MG63 (cell line): ENCODE measurements at regions not wholly inside any gene's neighbourhood (a gene's known extent, or its start where the extent isn't known, plus 50 kb on each side); places are given as distances from the start of the nearest gene placed in this dataset.

Source experiments
- DNase-seq: peaks from one replicate; pipeline ENCODE4 v3.0.0-alpha.2; 2020
- H3K27me3 ChIP-seq: fragments of 250-450 bp; sonication (Bioruptor Pico); 2 replicates; pipeline ENCODE4 v1.5.1; 2020; ENCODE audit warnings: mild to moderate bottlenecking, moderate library complexity
- H3K36me3 ChIP-seq: fragments of 250-450 bp; sonication (Bioruptor Pico); 2 replicates; pipeline ENCODE4 v1.5.1; 2020; ENCODE audit warnings: mild to moderate bottlenecking, moderate library complexity
- H3K4me3 ChIP-seq: fragments of 250-450 bp; sonication (Bioruptor Pico); 2 replicates; pipeline ENCODE4 v1.5.1; 2020; ENCODE audit warnings: mild to moderate bottlenecking, moderate library complexity
- H3K9me3 ChIP-seq: fragments of 250-450 bp; sonication (Bioruptor Pico); 2 replicates; pipeline ENCODE4 v1.5.1; 2020; ENCODE audit warnings: mild to moderate bottlenecking, moderate library complexity

- Histone ChIP-seq H3K4me3 (no peak overlapping the region), H3K9me3 (no peaks in the 10 kb centered on the region), H3K27me3 (no peaks in the 10 kb centered on the region), H3K36me3 (no peaks in the 10 kb centered on the region)
- DNase-seq = no peak
Measured at GRCh38 chr5:164038128-164038783, 532.8 kb downstream of the MAT2B start.

- H3K27me3 ChIP-seq = no peaks in the 10 kb centered on the region
- no peaks in the 10 kb centered on the region for H3K9me3 ChIP-seq
- no peaks in the 10 kb centered on the region for H3K36me3 ChIP-seq
- DNase-seq = no peak
- H3K4me3 ChIP-seq = no peak overlapping the region
Measured at GRCh38 chr5:164041105-164041504, 535.7 kb downstream of the MAT2B start.

- H3K4me3 ChIP-seq = no peak overlapping the region
- H3K36me3 ChIP-seq = no peaks in the 10 kb centered on the region
- no peak for DNase-seq
- H3K27me3 ChIP-seq = no peaks in the 10 kb centered on the region
- H3K9me3 ChIP-seq = no peaks in the 10 kb centered on the region
Measured at GRCh38 chr5:164048359-164048926, 543.0 kb downstream of the MAT2B start.

- no peak for DNase-seq
Measured at GRCh38 chr5:164051745-164052144, 546.3 kb downstream of the MAT2B start.

GRCh38 chr5:164052536-164053093, 547.2 kb downstream of the MAT2B start:
- Histone ChIP-seq H3K4me3 (no peak overlapping the region), H3K36me3 (0 out of 2 replicates have a peak, but pooled peaks cover 3% of the 10 kb centered on the region), H3K9me3 (no peaks in the 10 kb centered on the region), H3K27me3 (no peaks in the 10 kb centered on the region)
- DNase-seq = peak; percentile 56

More at GRCh38 chr5:164051745-164052144, 546.3 kb downstream of the MAT2B start:
- 0 out of 2 replicates have a peak, but pooled peaks cover 3% of the 10 kb centered on the region for H3K36me3 ChIP-seq
- H3K27me3 ChIP-seq = no peaks in the 10 kb centered on the region
- no peaks in the 10 kb centered on the region for H3K9me3 ChIP-seq
- no peak overlapping the region for H3K4me3 ChIP-seq

- Histone ChIP-seq H3K27me3 (no peaks in the 10 kb centered on the region), H3K36me3 (0 out of 2 replicates have a peak, but pooled peaks cover 3% of the 10 kb centered on the region), H3K9me3 (no peaks in the 10 kb centered on the region), H3K4me3 (no peak overlapping the region)
- DNase-seq = no peak
Measured at GRCh38 chr5:164053123-164053522, 547.7 kb downstream of the MAT2B start.

GRCh38 chr5:164054461-164054860, 549.0 kb downstream of the MAT2B start:
- DNase-seq = no peak
- H3K27me3 ChIP-seq = no peaks in the 10 kb centered on the region

GRCh38 chr5:164057121-164057520, 551.7 kb downstream of the MAT2B start:
- Histone ChIP-seq H3K27me3 (no peaks in the 10 kb centered on the region), H3K9me3 (no peaks in the 10 kb centered on the region), H3K36me3 (0 out of 2 replicates have a peak, but pooled peaks cover 3% of the 10 kb centered on the region), H3K4me3 (no peak overlapping the region)
- DNase-seq = no peak

More at GRCh38 chr5:164054461-164054860, 549.0 kb downstream of the MAT2B start:
- Histone ChIP-seq H3K36me3 (0 out of 2 replicates have a peak, but pooled peaks cover 3% of the 10 kb centered on the region), H3K9me3 (no peaks in the 10 kb centered on the region), H3K4me3 (no peak overlapping the region)

GRCh38 chr5:164058621-164059020, 553.2 kb downstream of the MAT2B start:
- H3K36me3 ChIP-seq = 0 out of 2 replicates have a peak, but pooled peaks cover 3% of the 10 kb centered on the region
- H3K27me3 ChIP-seq = no peaks in the 10 kb centered on the region
- H3K9me3 ChIP-seq = no peaks in the 10 kb centered on the region
- DNase-seq = no peak
- no peak overlapping the region for H3K4me3 ChIP-seq

GRCh38 chr5:164059471-164059870, 554.1 kb downstream of the MAT2B start:
- H3K4me3 ChIP-seq = no peak overlapping the region
- DNase-seq = no peak
- H3K36me3 ChIP-seq = 0 out of 2 replicates have a peak, but pooled peaks cover 2% of the 10 kb centered on the region
- H3K9me3 ChIP-seq = 0 out of 2 replicates have a peak, but pooled peaks cover 4% of the 10 kb centered on the region
- no peaks in the 10 kb centered on the region for H3K27me3 ChIP-seq

GRCh38 chr5:164060786-164061355, 555.5 kb downstream of the MAT2B start:
- Histone ChIP-seq H3K9me3 (peaks cover 4% of the 10 kb centered on the region; the same call in 1 of the 2 replicates), H3K4me3 (no peak overlapping the region), H3K27me3 (no peaks in the 10 kb centered on the region), H3K36me3 (no peaks in the 10 kb centered on the region)
- no peak for DNase-seq

GRCh38 chr5:164062304-164062703, 556.9 kb downstream of the MAT2B start:
- no peak overlapping the region for H3K4me3 ChIP-seq
- DNase-seq = no peak
- no peaks in the 10 kb centered on the region for H3K36me3 ChIP-seq
- no peaks in the 10 kb centered on the region for H3K27me3 ChIP-seq
- H3K9me3 ChIP-seq = peaks cover 4% of the 10 kb centered on the region; the same call in 1 of the 2 replicates

GRCh38 chr5:164065266-164065665, 559.8 kb downstream of the MAT2B start:
- H3K9me3 ChIP-seq = peaks cover 6% of the 10 kb centered on the region
- H3K4me3 ChIP-seq = no peak overlapping the region
- DNase-seq = peak; percentile 23

GRCh38 chr5:164071671-164072070, 566.3 kb downstream of the MAT2B start:
- Histone ChIP-seq H3K9me3 (peaks cover 2% of the 10 kb centered on the region), H3K36me3 (no peaks in the 10 kb centered on the region), H3K27me3 (no peaks in the 10 kb centered on the region), H3K4me3 (no peak overlapping the region)
- DNase-seq = no peak

More at GRCh38 chr5:164065266-164065665, 559.8 kb downstream of the MAT2B start:
- H3K36me3 ChIP-seq = no peaks in the 10 kb centered on the region
- H3K27me3 ChIP-seq = no peaks in the 10 kb centered on the region

GRCh38 chr5:164073081-164073480, 567.7 kb downstream of the MAT2B start:
- Histone ChIP-seq H3K36me3 (no peaks in the 10 kb centered on the region), H3K4me3 (no peak overlapping the region), H3K9me3 (peaks cover 2% of the 10 kb centered on the region; the same call in 1 of the 2 replicates), H3K27me3 (no peaks in the 10 kb centered on the region)
- DNase-seq = no peak

- DNase-seq = no peak
- Histone ChIP-seq H3K36me3 (no peaks in the 10 kb centered on the region), H3K9me3 (no peaks in the 10 kb centered on the region), H3K27me3 (no peaks in the 10 kb centered on the region), H3K4me3 (no peak overlapping the region)
Measured at GRCh38 chr5:164076556-164076955, 571.1 kb downstream of the MAT2B start.

- H3K9me3 ChIP-seq = peaks cover 3% of the 10 kb centered on the region
- no peaks in the 10 kb centered on the region for H3K36me3 ChIP-seq
- H3K4me3 ChIP-seq = no peak overlapping the region
- H3K27me3 ChIP-seq = no peaks in the 10 kb centered on the region
- no peak for DNase-seq
Measured at GRCh38 chr5:164090358-164090757, 584.9 kb downstream of the MAT2B start.
